HG03045 (cell line): ENCODE measurements at regions not wholly inside any gene's neighbourhood (a gene's known extent, or its start where the extent isn't known, plus 50 kb on each side); places are given as distances from the start of the nearest gene placed in this dataset.

ENCODE experiments used
- ATAC-seq: cut with Tn5 transposase; IDR thresholded peaks from one replicate; pipeline ENCODE4 v1.9.1; 2021; ENCODE audit warnings: mild to moderate bottlenecking, moderate library complexity; ENCODE audit not compliant: unreplicated experiment

- ATAC-seq: no peak
Measured at GRCh38 chr6:113466526-113466925, 390.6 kb upstream of the MARCKS start.

- ATAC-seq: no peak
Measured at GRCh38 chr6:113475392-113475791, 381.8 kb upstream of the MARCKS start.

DNA sequence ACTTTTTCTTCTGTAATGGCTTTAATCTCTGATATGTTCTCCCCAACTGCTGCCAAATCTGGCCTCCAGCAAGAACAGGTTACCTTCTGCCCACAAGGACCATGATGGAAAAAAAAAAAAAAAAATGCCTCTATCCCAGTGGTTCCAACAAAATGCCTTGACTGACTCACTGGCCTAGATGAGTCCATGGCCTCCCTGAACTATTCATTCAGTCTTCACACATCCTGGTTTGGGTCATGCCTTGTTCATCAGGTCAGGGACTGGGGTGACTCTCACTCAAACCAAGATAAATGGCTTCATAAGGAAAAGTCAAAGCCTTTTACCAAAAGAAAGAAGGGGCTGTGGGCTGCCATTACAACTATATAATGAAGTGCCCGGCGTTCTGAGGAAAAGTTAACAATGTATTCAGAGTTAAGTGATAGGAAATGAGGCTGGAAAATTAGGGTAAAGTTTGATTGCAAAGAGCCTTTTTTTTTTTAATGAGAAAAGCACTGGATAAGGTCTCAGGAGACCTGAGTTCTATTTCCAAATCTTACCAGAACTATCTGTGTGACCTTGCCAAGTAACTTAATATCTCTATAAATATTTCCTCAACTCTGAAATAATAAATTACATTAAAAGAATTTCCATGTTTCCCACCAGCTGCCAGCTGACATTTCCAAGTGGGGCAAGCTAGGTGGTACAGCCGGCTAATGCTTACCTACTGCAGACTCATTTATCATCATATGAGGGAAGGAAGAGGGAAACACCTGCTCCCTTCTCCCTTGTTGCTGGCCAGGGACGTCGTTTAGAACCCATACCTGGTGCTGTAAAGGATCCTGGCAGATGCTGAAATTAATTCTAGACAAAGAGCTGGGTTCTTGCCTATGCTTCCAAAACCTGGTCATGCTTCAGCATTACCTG is 380.0 kb upstream of the MARCKS start:
- no peak for ATAC-seq

DNA sequence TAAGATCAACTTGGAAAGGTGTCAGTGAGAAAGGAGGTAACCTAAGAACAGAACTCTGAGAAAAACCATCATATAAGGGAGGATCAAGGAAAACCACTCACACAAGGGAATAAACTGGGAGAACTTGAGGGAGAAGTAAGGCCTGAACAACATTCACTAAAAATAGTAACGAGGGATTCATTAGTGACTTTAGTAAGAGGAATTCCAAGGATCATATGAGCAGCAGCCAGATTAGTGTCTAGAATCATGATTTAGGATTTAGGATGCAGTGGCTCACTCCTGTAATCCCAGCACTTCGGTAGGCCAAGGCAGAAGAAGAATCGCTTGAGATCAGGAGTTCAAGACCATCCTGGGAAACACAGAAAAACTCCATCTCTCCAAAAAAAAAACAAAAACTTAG is 376.5 kb upstream of the MARCKS start:
- ATAC-seq: no peak

DNA sequence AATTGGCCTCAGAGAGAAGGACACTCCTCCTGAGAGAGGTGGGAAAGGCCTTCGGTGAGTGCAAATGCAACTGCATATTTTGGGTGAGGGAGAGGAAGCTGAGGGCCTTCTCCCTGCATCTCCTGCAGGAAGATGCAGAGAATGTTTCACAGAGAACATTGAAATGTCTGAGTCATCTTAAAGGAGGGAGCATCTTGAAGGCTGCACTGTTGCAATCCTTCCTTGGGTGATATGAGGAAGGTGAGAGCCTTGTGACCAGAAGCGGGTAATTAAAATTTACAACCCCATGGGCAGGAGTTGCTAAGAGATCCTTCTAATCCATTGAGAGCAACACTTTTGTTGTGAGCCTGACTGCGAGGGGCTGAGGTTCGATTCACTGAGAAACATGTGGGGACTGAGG is 375.7 kb upstream of the MARCKS start:
- no peak for ATAC-seq

DNA sequence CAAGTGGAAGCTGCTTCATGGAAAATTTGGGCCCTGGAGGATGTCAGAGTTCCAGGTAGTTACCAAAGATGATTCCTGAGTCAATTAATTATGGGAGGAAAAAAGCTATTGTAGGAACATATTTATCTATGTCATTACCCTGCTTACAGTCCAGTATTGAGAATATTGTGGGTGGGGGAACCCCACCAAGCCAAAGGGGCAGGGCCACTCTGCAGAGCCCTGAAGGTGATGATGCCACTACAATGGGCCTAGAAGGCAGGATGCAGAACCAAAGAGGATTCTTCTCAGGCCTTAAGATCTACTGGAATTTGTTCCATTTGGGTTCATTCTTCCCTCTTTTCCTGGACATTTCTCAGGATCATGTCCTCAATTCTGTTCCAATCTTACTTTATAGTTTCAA is 375.2 kb upstream of the MARCKS start:
- no peak for ATAC-seq

- ATAC-seq: no peak
Measured at GRCh38 chr6:113482771-113483170, 374.4 kb upstream of the MARCKS start.

DNA sequence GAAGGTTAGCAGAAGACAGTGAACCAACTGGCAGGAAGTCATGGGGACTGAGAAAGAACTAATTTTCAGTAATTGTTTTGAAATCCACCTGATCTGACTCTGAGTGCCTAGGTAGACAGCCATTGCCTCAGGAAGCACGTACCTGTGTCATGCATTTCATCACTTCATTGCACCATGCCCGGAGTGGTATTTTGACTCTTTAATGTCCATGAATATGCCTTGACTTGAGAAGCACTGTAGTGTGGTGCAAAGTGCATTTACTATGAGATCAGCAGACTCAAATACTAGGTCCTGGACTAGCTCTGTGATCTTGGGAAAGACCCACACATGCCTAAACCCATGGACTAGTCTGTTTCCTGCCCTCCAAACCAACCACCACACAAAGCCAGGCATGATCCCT is 370.9 kb upstream of the MARCKS start:
- ATAC-seq: no peak

DNA sequence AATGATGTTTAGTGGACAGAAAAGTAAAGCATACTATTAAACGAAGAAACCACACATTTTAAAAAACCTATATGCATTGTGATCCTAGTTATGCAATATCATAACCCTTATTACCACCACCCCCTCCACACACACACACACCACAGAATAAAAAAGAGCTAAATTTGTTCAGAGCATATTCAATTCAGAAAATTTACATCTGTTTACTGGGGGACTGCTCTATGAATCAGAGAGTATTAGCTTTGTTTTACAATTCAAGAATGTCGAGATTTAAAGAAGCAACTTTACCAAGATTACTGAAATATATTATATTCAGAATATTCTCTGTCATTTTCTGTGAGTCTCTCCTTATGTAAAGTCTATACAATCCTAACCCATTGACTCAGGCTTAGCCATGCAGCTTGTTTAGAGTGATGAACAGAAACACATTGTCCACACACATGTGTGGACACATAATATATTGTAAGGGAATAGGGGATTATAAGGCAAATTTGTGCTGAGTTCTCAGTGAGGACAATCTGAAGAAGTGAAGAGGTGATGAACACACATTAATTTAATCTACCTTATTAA is 369.6 kb upstream of the MARCKS start:
- ATAC-seq: no peak

- no peak for ATAC-seq
Measured at GRCh38 chr6:113488061-113488460, 369.1 kb upstream of the MARCKS start.

- ATAC-seq: no peak
Measured at GRCh38 chr6:113488812-113489685, 368.1 kb upstream of the MARCKS start.

DNA sequence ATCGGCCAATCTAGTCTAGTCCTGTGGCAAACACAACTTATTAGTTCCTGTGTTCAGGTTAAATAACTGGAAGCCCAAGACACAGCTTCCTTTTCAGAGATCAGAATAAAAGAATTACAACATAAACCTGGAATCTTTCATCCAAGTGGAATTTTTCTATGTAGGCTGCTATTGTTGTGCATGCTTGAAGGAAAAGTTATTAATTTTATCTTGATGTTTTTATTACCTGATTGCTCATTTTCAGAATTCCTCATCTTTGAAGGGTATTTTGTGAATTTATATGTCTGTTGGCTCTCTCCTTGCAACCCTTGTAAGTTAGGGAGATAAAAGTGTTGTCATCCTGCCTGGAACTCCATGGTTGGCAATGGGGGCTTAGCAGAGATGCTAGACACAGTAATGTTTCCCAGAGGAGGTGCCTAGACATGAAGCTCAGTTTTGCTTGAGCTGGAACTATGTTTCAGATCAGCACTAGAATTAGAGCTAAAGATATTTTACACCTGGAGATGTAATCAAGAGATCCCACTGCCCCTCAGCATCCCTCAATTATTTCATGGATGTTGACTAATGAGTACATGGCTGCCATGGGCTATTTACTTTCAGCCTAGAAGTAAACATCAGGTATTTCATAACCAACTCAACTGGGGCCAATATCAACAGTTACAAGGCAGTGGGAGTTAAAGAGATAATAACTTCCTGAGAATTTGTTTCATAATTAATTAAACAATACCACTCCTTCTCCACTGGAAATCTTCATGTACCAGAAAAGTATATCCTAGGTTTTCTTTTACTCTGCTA is 367.0 kb upstream of the MARCKS start:
- ATAC-seq: no peak

GRCh38 chr6:113491376-113491775 is 365.8 kb upstream of the MARCKS start:
- ATAC-seq: no peak

DNA sequence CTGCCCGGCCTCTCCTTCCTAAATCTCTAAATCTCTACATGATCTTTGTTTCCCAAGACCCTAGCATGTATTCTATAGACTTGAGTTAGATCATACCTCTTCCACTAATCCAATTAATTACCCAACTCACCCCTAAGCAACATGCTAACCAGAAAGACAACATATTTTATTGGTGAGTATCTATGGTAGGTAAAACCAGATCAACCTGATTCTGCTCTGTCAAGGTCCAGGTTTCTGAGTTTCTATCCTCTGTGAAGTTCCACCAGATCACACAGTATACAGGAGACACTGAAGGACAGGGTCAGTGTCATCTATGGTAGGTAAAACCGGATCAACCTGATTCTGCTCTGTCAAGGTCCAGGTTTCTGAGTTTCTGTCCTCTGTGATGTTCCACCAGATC is 363.2 kb upstream of the MARCKS start:
- no peak for ATAC-seq

DNA sequence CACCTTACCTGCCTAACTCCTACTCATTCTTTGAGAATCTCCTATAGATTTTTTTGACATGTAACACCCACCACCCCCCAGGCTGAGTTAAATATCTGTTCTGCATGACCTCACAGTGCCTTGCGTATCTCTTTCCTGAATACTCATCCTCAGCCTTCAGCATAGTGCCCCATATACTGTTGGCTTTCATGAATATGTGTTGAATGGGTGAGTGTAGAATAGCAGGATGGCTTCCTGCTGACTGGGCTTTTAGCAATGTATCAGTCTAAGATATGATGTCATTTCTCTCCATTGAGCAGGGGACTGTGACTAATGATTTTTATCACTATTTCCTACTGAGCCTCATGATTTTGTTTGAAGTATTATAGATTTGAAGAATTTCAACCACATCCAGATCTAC is 361.6 kb upstream of the MARCKS start:
- no peak for ATAC-seq

- ATAC-seq: no peak
Measured at GRCh38 chr6:113496166-113496565, 361.0 kb upstream of the MARCKS start.

DNA sequence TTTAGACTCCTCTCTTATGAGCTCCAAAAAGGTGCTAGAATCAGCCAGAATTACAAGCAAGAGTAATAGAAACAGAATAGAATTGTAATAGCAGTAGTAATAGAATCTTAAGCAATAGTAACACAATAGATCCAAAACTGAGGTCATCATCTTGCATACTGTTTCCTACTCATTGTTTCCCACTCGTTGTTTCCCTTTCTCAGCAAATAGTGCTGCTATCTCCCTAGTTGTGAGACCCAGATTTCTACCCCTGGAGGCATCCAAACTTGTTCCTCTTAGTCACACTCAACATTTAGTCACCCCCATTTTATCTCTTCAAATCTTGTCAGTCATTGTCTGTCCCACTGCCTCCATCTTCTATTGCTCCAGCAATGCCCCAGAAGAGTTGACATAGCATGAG is 356.9 kb upstream of the MARCKS start:
- no peak for ATAC-seq

DNA sequence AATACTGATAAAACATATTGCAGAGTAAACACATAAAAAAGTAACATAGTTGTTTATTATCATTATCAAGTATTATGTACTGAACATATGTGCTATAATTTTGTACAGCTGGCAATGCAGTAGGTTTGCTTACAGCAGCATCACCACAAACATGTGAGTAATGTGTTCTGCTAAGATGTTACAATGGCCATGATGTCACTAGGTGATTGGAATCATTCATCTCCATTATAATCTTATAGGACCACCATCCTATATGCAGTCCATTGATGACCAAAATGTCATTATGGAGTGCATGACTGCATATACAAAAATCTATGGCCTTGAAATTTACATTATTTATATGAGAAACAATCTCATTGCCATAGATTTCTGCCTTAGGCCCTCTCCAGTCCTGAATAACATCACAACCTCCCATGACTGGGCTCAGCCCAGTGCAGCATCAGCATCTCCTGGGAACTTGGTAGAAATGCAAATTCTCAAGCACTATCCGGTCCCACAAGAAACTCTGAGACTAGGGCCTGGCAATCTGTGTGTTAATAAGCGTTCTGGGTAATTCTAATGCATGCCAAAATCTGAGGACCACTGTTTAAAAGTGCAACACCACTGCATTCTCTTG is 352.0 kb upstream of the MARCKS start:
- no peak for ATAC-seq

DNA sequence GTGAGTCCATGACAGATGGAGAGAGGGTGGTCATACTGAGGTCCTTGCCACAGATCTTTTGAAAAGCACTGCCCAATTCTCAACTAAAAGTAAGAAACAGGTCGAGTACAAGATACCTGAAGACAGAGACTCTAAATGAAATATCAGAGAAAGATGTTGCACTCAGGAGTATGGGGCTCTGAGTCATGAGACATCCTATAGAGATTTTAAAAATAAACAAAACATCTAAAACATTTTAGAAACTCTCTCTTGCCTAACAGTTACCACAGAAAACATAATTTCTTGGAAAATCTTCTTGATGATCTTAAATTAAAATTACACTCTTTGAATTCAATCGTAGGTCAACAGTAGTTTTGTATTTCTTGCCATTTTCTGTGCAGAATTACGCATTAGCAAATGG is 348.9 kb upstream of the MARCKS start:
- ATAC-seq: no peak

GRCh38 chr6:113511100-113511499 is 346.0 kb upstream of the MARCKS start:
- no peak for ATAC-seq
